ENCODE measurements at regions not wholly inside any gene's neighbourhood (a gene's known extent, or its start where the extent isn't known, plus 50 kb on each side); places are given as distances from the start of the nearest gene placed in this dataset.

- Mint-ChIP-seq H3K9me3 (ENCODE audit: unreplicated experiment) (no peaks in the 10 kb centered on the region), H3K4me3 (ENCODE audit: unreplicated experiment) (no peak overlapping the region), H3K36me3 (ENCODE audit: low read depth, unreplicated experiment) (no peaks in the 10 kb centered on the region), H3K27ac (ENCODE audit: unreplicated experiment) (no peak overlapping the region), H3K27me3 (ENCODE audit: low read depth, unreplicated experiment) (no peaks in the 10 kb centered on the region), H3K4me1 (ENCODE audit: low read depth, unreplicated experiment) (no peaks in the 10 kb centered on the region)
- H3K4me1 ChIP-seq (ENCODE audit: insufficient read depth, low read length), result no peaks in the 10 kb centered on the region
- no peak overlapping the region for H3K27ac ChIP-seq (ENCODE audit: low read depth, low read length)
- no peaks in the 10 kb centered on the region for H4K20me1 ChIP-seq (ENCODE audit: insufficient read depth, low read length)
- TF ChIP-seq, protein P1, sequence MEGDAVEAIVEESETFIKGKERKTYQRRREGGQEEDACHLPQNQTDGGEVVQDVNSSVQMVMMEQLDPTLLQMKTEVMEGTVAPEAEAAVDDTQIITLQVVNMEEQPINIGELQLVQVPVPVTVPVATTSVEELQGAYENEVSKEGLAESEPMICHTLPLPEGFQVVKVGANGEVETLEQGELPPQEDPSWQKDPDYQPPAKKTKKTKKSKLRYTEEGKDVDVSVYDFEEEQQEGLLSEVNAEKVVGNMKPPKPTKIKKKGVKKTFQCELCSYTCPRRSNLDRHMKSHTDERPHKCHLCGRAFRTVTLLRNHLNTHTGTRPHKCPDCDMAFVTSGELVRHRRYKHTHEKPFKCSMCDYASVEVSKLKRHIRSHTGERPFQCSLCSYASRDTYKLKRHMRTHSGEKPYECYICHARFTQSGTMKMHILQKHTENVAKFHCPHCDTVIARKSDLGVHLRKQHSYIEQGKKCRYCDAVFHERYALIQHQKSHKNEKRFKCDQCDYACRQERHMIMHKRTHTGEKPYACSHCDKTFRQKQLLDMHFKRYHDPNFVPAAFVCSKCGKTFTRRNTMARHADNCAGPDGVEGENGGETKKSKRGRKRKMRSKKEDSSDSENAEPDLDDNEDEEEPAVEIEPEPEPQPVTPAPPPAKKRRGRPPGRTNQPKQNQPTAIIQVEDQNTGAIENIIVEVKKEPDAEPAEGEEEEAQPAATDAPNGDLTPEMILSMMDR (IDR thresholded peaks at IDR 0.05; ENCODE audit: insufficient read depth, low read depth, low read length), result no peak
- no peak for TF ChIP-seq EZH2 (IDR thresholded peaks at IDR 0.05; ENCODE audit: insufficient read depth, low read length)
- H3K9ac ChIP-seq (ENCODE audit: low read length), result no peak overlapping the region
- H3K27me3 ChIP-seq (ENCODE audit: insufficient read depth, low read length), result no peaks in the 10 kb centered on the region
- FAIRE-seq (no peak), DNase-seq (ENCODE audit: low read depth) (no peak)
- H3K79me2 ChIP-seq (ENCODE audit: insufficient read depth, low read length), result no peaks in the 10 kb centered on the region
- no peak overlapping the region for H2AFZ ChIP-seq (ENCODE audit: low read depth, low read length)
- no peaks in the 10 kb centered on the region for H3K36me3 ChIP-seq (ENCODE audit: insufficient read depth, low read length)
- no peaks in the 10 kb centered on the region for H3K9me3 ChIP-seq (ENCODE audit: insufficient read depth, low read depth, low read length)
- H3K4me3 ChIP-seq (ENCODE audit: insufficient read depth, low read depth, low read length), result no peak overlapping the region
- H3K4me2 ChIP-seq (ENCODE audit: low read length), result no peak overlapping the region
These were observed 182.0 kb downstream of the ZNF330 start for GRCh38 chr4:141402712-141403111.

DNA sequence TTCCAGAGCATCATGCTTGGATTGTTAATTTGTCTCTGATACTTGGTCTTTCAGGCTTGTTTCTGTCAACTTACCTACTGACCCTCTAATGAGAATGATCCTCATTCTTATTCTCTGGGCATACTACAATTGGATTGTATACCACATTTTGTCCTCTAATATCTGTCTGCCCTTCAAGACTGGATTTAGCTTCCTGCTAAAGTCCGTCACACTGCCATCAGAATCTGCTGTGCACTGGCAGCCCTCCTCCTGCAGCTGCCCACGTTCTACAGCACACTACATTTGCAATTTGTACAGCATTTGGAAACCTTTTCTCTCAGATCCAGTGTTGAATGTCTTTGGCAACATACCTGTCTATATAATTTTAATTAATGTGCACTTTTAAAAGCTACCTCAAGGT is 183.1 kb downstream of the ZNF330 start:
- no peaks in the 10 kb centered on the region for H3K9me3 ChIP-seq (ENCODE audit: insufficient read depth, low read depth, low read length)
- H3K27ac Mint-ChIP-seq (ENCODE audit: unreplicated experiment), result no peak overlapping the region
- no peaks in the 10 kb centered on the region for H3K27me3 ChIP-seq (ENCODE audit: insufficient read depth, low read length)
- no peak overlapping the region for H3K4me2 ChIP-seq (ENCODE audit: low read length)
- no peak overlapping the region for H3K27ac ChIP-seq (ENCODE audit: low read depth, low read length)
- H3K36me3 ChIP-seq (ENCODE audit: insufficient read depth, low read length), result no peaks in the 10 kb centered on the region
- no peaks in the 10 kb centered on the region for H3K27me3 Mint-ChIP-seq (ENCODE audit: low read depth, unreplicated experiment)
- H3K79me2 ChIP-seq (ENCODE audit: insufficient read depth, low read length), result no peaks in the 10 kb centered on the region
- no peak overlapping the region for H3K4me3 Mint-ChIP-seq (ENCODE audit: unreplicated experiment)
- H3K36me3 Mint-ChIP-seq (ENCODE audit: low read depth, unreplicated experiment), result no peaks in the 10 kb centered on the region
- no peak overlapping the region for H3K4me3 ChIP-seq (ENCODE audit: insufficient read depth, low read depth, low read length)
- no peaks in the 10 kb centered on the region for H3K4me1 Mint-ChIP-seq (ENCODE audit: low read depth, unreplicated experiment)
- no peaks in the 10 kb centered on the region for H3K9me3 Mint-ChIP-seq (ENCODE audit: unreplicated experiment)
- H3K9ac ChIP-seq (ENCODE audit: low read length), result no peak overlapping the region
- no peaks in the 10 kb centered on the region for H4K20me1 ChIP-seq (ENCODE audit: insufficient read depth, low read length)
- no peak overlapping the region for H2AFZ ChIP-seq (ENCODE audit: low read depth, low read length)
- H3K4me1 ChIP-seq (ENCODE audit: insufficient read depth, low read length), result no peaks in the 10 kb centered on the region
- TF ChIP-seq, protein P1 (IDR thresholded peaks at IDR 0.05; ENCODE audit: insufficient read depth, low read depth, low read length), result no peak
- DNase-seq (ENCODE audit: low read depth) (no peak), FAIRE-seq (no peak)

- no peak overlapping the region for H3K27ac Mint-ChIP-seq (ENCODE audit: unreplicated experiment)
- no peak for DNase-seq (ENCODE audit: low read depth)
- no peaks in the 10 kb centered on the region for H3K27me3 Mint-ChIP-seq (ENCODE audit: low read depth, unreplicated experiment)
- H3K9me3 Mint-ChIP-seq (ENCODE audit: unreplicated experiment), result no peaks in the 10 kb centered on the region
- Histone ChIP-seq H3K27ac (ENCODE audit: low read depth, low read length) (no peak overlapping the region), H3K36me3 (ENCODE audit: insufficient read depth, low read length) (no peaks in the 10 kb centered on the region), H3K79me2 (ENCODE audit: insufficient read depth, low read length) (no peaks in the 10 kb centered on the region), H3K4me1 (ENCODE audit: insufficient read depth, low read length) (no peaks in the 10 kb centered on the region), H3K9ac (ENCODE audit: low read length) (no peak overlapping the region), H3K4me2 (ENCODE audit: low read length) (no peak overlapping the region), H3K4me3 (ENCODE audit: insufficient read depth, low read depth, low read length) (no peak overlapping the region), H2AFZ (ENCODE audit: low read depth, low read length) (no peak overlapping the region), H4K20me1 (ENCODE audit: insufficient read depth, low read length) (no peaks in the 10 kb centered on the region), H3K9me3 (ENCODE audit: insufficient read depth, low read depth, low read length) (no peaks in the 10 kb centered on the region), H3K27me3 (ENCODE audit: insufficient read depth, low read length) (no peaks in the 10 kb centered on the region)
- H3K36me3 Mint-ChIP-seq (ENCODE audit: low read depth, unreplicated experiment), result no peaks in the 10 kb centered on the region
- no peak for FAIRE-seq
- H3K4me1 Mint-ChIP-seq (ENCODE audit: low read depth, unreplicated experiment), result no peaks in the 10 kb centered on the region
- TF ChIP-seq EZH2 (IDR thresholded peaks at IDR 0.05; ENCODE audit: insufficient read depth, low read length), result no peak
- TF ChIP-seq, protein P1 (IDR thresholded peaks at IDR 0.05; ENCODE audit: insufficient read depth, low read depth, low read length), result no peak
- no peak overlapping the region for H3K4me3 Mint-ChIP-seq (ENCODE audit: unreplicated experiment)
These were observed 185.5 kb downstream of the ZNF330 start for GRCh38 chr4:141406237-141406636.
